SH-SY5Y (cell line): ENCODE measurements at regions not wholly inside any gene's neighbourhood (a gene's known extent, or its start where the extent isn't known, plus 50 kb on each side); places are given as distances from the start of the nearest gene placed in this dataset.

Experiments used
- GATA2 ChIP-seq: IDR thresholded peaks from 2 replicates; pipeline ENCODE4 v1.6.1; 2011; ENCODE audit warnings: mild to moderate bottlenecking, low read depth, low read length
- GATA3 ChIP-seq: IDR thresholded peaks from 2 replicates; pipeline ENCODE4 v1.6.1; 2011; ENCODE audit warnings: low read depth, mild to moderate bottlenecking, low read length, moderate library complexity

- no peak for TF ChIP-seq GATA3
- TF ChIP-seq GATA2 = no peak
These were observed 190.8 kb downstream of the EPM2A start for GRCh38 chr6:145544514-145544913.
